GM18507 (cell line): ENCODE measurements at regions not wholly inside any gene's neighbourhood (a gene's known extent, or its start where the extent isn't known, plus 50 kb on each side); places are given as distances from the start of the nearest gene placed in this dataset.
"Not testable (repeated sequence)": the region's sequence is repeated elsewhere in the genome, so short reads cannot be mapped to it uniquely, and the experiment has no call there.

Experiments used
- DNase-seq: peaks from one replicate; pipeline ENCODE4 v3.0.0; 2011; ENCODE audit warnings: low read depth; ENCODE audit not compliant: insufficient read length; ENCODE audit errors: extremely low spot score
- FAIRE-seq: peaks from 2 replicates; lab custom pipeline; 2011; peaks lifted over from hg19 to GRCh38; lab: Jason Lieb, UNC

DNA sequence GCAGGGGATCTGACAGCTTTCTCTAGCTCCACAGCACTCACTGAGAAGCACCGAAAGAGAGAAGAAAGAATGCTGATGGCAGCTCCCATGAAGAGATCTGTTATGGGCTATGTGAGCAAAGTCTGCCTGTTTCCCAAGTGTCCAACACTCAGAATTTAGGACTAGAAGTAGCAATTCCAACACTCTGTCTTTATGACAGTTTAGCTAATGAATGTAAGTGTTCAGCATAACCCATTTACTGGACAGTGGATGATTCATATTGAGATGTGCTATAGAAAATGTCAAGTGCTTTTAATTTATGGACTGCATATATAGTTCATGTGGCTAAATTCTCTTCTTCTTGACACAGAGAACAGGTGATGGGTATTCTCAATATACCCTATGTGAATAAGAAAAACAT is 683.1 kb upstream of the ZNF608 start:
- no peak for DNase-seq
- no peak for FAIRE-seq

DNA sequence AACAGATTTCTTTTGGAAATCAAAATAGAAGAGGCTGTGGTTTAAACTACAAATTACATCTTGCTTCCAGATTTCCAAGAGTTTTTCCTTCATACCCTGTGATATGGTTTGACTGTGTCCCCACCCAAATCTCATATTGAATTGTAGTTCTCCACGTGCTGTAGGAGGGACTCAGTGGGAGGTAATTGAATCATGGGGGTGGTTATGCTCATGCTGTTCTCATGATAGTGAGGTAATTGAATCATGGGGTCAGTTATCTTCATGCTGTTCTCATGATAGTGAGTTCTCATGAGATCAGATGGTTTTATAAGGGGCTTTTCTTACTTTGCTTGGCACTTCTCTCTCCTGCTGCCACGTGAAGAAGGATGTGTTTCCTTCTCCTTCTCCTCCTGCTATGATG is 687.0 kb upstream of the ZNF608 start:
- DNase-seq: no peak
- no peak for FAIRE-seq

DNA sequence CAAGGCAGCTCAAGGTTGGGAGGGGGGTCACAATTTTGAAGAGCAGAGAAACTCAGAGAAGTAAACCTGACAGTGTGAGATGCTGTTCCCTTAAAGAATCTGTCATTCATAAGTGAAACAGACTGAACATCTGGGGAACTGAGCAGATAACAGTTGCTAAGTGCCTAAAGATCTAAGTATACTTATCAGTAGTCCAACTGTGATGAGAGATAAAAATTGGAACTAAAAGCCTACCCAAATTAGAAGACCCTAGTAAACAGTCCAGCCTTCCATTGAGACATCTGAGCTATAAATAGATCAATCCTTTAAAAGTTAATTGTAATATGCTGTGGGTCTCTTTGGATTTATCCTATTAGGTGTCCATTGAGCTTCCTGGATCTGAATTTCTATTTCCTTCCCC is 692.8 kb upstream of the ZNF608 start:
- FAIRE-seq (no peak), DNase-seq (no peak)

- FAIRE-seq (no peak), DNase-seq (no peak)
These were observed 694.5 kb upstream of the ZNF608 start for GRCh38 chr5:125440905-125441304.

DNA sequence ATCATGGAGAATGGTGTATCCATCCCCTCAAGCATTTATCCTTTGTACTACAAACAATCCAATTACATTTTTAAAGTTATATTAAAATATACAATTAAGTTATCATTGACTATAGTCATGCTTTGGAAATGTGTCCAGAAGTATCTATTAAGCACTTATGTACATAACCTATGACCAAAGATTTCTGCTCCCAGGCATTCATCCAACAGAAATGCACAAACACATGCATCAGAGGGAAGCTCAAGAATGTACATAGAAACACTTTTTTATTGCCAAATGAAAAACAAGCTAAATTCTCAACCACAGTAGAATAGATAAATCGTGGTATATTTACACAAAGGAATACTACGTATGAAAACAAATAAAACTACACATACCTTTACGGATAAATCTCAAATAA is 700.5 kb upstream of the ZNF608 start:
- FAIRE-seq (no peak), DNase-seq (no peak)

- DNase-seq (no peak), FAIRE-seq (no peak)
These were observed 704.3 kb upstream of the ZNF608 start for GRCh38 chr5:125450771-125451170.

GRCh38 chr5:125451622-125452021 is 705.2 kb upstream of the ZNF608 start:
- no peak for DNase-seq
- no peak for FAIRE-seq

- FAIRE-seq: no peak
These were observed 706.6 kb upstream of the ZNF608 start for GRCh38 chr5:125452991-125453390.

DNA sequence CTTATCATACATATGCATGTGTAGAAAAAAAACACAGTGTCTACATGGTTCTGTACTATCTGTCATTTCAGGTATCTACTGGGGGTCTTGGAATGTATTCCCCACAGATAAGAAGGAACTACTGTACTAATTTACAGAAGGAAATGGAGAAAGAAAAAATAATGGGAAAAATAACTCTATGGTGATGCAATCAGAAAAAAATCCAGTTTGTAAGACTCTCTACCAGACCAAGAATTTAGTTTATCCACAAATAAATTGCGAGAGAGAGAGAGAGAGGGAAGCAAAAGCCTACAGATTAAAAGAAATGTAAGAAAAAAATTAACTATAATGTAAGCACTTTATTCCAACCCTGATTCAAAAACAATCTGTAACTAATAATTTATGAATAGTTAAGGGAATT is 708.6 kb upstream of the ZNF608 start:
- no peak for FAIRE-seq

More at GRCh38 chr5:125452991-125453390, 706.6 kb upstream of the ZNF608 start:
- no peak for DNase-seq

GRCh38 chr5:125456005-125456404 is 709.6 kb upstream of the ZNF608 start:
- not testable (repeated sequence) for FAIRE-seq, DNase-seq

More for the DNA sequence above, 708.6 kb upstream of the ZNF608 start:
- no peak for DNase-seq

DNA sequence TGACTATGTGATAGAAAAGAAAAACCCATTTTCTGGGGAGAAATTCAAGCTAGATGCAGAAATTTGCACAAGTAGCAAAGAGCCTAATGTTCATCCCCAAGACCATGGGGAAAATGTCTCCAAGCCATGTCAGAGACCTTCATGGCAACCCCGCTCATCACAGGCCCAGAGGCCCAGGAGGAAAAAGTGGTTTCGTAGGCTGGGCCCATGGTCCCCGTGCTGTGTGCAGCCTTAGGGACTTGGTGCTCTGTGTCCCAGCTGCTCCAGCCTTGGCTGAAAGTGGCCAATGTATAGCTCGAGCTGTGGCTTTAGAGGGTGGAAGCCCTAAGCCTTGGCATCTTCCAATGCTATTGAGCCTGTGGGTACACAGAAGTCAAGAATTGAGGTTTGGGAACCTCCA is 711.2 kb upstream of the ZNF608 start:
- FAIRE-seq (no peak), DNase-seq (no peak)

GRCh38 chr5:125458949-125459348 is 712.5 kb upstream of the ZNF608 start:
- not testable (repeated sequence) for DNase-seq, FAIRE-seq

DNA sequence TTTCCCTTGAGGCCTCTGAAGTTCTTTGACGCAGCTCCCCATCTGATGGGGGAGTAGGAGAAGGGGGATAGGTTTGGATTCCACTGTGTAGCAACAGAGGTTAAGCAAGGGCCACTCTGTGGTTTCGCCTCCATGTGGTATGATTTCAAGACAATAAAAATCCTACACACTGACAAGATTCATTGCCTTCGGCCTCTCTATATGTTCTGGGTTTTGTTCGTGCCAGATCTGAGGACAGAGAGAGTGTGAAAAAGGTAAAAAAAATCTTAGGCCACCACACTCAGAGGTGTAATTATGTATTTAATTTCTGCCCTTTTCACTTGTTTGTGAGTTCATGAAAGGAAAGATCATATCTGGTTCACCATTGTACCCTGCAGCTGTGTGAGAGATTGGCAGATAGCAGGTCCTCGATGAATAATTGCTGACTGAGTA is 715.2 kb upstream of the ZNF608 start:
- no peak for FAIRE-seq
- no peak for DNase-seq

DNA sequence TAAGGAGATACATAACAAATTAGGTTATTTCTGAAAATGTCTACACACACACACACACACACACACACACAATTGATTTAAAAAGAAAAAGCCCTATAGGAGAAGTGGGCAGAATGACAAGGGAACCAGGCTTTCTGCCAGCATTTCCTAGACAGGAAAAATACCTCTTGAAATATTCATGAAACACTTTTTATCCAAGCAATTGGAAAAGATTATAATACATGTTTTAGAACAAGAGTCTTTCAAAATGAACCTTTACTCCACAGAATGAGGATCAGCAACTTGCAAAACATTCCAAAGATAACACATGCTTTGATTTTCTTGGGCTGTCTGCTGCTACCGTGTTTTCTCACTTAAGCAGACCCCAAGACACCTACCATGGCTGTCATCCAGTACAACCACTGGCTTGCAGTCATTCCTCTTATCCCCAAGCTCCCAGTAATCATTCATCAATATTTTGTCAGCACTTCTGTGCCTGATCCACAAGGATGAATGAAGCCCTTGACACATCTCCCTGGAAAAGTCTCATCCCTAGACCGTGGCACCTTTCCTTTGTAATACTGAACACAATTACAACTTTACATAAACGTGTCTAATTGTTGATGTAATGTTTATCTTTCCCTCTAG is 717.1 kb upstream of the ZNF608 start:
- DNase-seq (no peak), FAIRE-seq (no peak)

DNA sequence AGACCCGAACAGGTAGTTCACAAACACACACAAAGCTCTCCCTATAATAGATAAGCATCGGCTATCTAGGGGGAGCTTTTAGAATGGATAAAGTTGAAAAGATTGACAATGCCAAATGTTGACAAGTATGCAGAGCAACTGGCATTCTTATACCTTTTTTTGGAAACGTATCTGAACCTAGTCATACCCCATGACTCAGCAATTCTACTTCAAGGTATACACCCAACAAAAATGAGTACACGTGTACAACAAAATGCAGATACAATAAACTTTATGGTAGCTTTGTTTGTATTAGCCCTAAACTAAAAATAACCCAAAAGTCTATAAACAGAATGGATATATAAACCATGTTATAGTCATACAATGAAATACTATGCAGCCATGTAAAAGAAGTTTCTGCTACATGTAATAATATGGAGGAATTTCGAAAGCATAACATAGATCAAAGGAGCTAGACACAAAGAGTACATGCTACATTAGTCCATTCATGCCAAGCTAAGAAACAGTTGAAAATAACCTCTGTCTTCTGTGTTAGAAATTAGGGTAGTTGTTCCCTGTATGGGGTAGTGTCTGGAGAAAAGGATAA is 718.5 kb upstream of the ZNF608 start:
- FAIRE-seq: no peak

GRCh38 chr5:125465703-125466102 is 719.3 kb upstream of the ZNF608 start:
- FAIRE-seq (no peak), DNase-seq (no peak)

More for the DNA sequence above, 718.5 kb upstream of the ZNF608 start:
- no peak for DNase-seq

- no peak for DNase-seq
- no peak for FAIRE-seq
These were observed 720.8 kb upstream of the ZNF608 start for GRCh38 chr5:125467222-125467621.

- no peak for FAIRE-seq
- no peak for DNase-seq
These were observed 724.0 kb upstream of the ZNF608 start for GRCh38 chr5:125470280-125470902.

DNA sequence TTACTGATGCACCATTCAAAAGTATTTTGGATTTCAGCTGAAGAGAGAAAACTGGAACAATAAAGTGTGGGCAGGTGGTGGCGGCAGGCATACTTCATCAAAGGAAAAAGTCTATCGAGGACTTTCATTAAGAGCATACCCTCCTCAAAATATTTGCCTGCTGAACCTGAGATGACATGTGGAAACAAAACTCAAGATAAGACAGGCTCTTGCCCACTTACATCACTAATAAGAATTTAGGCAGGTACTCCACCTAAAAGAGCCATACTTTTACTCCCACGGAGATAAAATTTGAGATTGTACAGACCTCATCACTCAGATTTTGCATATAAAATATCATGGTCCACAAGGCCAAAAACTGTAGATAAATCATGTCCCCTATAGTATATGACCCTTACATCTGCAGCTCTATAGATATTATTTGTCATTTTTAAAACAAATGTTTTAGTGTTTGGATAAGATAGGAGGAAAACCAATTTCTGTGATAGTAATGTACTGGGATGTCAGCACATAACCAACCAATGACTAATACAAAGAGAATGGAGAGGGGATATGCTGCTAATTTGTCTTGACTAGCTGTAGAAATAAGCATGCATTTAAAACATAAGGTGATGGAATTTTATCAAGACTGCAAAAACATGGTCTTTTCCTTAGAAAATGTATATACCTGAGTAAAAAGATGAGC is 730.6 kb upstream of the ZNF608 start:
- DNase-seq (no peak), FAIRE-seq (no peak)

DNA sequence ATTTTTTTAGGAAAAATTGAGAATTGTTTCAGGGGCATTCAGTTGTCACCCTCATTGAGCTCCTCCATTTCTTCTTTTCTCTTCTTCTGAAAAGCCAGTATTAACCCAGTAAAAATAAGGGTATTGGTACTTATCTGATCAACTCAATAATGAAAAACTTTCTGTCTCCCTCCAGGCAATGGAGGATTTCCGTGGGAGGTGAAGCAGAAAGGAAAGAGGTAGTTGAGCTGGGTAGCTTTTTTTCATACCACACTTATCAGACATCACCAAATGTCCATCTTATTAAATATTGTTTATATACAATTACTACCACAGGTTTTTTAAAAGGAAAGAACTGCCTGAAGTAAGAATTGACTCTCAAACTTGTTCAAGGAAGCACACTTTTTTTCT is 731.1 kb upstream of the ZNF608 start:
- FAIRE-seq (no peak), DNase-seq (no peak)
